HG02884 (cell line): ENCODE measurements at regions not wholly inside any gene's neighbourhood (a gene's known extent, or its start where the extent isn't known, plus 50 kb on each side); places are given as distances from the start of the nearest gene placed in this dataset.
"Not testable (repeated sequence)": the region's sequence is repeated elsewhere in the genome, so short reads cannot be mapped to it uniquely, and the experiment has no call there.

ENCODE experiments used
- ATAC-seq: cut with Tn5 transposase; IDR thresholded peaks from one replicate; pipeline ENCODE4 v1.9.1; 2021; ENCODE audit warnings: mild to moderate bottlenecking, moderate library complexity; ENCODE audit not compliant: unreplicated experiment

DNA sequence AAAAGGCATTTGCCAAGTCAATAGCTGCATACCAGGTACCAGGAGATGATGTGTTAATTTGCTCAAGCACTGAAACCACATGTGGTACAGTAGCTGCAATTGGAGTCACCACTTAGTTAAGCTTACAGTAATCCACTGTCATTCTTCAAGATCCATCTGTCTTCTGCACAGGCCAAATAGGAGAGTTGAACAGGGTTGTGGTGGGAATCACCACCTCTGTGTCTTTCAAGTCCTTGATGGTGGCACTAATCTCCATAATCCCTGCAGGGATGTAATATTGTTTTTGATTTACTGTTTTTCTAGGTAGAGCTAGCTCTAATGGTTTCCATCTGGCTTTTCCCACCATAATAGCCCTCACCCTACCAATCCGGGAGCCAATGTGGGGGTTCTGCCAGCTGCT, 91.9 kb downstream of the FCRL5 start:
- ATAC-seq, result no peak

DNA sequence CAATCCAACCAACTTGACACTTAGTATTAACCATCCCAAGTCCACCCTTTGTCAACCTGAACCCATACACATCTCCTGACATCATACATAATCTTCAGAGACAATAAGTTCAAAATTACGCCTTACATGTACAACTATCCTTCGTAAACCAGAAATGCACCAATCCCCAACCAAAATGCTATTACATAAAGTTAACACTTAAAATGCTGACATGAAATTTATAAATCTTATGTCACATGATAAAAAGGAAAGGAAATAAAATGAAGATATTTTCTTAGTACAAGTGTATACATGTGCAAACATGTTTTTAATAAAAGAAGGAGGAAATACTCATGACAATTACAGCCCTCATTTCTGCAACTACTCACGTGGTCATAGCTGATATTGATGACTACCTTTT, 95.0 kb downstream of the FCRL5 start:
- ATAC-seq, result no peak

DNA sequence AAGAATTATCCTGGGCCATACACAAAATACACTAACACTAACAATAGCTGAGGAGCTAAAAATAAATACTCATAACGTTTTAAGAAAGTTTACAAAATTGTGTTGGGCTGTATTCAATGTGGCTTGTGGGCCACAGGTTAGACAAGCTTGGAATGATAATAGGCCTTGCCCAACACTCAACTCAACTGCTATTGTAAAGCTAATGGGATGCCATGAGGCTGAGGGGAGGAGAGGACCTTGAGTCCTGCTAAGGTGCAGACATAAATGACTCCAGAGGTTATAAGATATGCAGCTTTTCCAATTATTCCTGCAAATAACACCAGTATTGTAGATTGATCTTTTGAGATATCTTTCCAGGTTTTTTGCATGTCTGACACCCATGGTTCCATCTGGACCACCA, 97.0 kb downstream of the FCRL5 start:
- ATAC-seq, result no peak

DNA sequence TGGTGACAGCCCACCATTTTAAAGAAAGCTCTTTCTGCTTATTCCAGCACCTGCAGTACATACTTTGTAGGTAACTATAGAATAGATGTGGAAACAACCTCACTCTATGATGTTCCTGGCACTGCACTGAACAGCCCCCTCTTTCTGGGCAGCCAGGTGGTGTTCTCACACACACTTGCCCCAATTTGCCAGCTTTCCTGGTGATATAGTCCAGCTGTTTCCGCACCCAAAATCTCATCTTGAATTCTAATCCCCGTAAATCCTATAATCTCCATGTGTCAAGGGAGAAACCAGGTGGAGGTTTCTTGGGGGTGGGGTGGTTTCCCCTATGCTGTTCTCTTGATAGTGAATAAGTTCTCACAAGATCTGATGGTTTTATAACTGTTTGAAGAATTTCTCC, 102.2 kb downstream of the FCRL5 start:
- ATAC-seq, result no peak

DNA sequence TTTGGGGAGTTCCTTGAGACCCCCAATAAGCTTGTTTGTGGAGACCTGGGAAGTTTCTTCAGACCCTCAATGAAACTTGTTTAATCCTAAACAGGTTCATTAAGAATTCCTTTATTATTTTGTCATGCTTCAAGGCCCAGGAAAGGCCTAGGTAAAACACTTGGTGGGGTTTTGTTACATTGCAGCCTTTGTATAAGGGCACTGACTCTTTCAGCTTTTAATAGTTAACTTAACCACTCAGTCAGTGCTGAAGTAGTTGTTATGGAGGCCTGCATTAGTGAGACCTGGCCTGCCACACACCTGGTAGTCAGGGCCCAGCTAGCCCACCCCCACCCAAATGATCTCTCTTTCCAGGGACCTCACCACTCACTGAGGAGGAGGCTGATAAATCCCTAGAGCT, 103.7 kb downstream of the FCRL5 start:
- no peak for ATAC-seq

DNA sequence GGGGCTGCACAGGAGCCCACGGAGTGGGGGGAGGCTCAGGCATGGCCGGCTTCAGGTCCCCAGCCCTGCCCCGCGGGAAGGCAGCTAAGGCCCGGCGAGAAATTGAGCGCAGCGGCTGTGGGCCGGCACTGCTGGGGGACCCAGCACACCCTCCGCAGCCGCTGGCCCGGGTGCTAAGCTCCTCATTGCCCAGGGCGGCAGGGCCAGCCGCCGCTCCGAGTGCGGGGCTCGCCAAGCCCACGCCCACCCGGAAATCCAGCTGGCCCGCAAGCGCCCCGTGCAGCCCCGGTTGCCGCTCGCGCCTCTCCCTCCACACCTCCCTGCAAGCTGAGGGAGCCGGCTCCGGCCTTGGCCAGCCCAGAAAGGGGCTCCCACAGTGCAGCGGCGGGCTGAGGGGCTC, 106.0 kb downstream of the FCRL5 start:
- ATAC-seq, result not testable (repeated sequence)

DNA sequence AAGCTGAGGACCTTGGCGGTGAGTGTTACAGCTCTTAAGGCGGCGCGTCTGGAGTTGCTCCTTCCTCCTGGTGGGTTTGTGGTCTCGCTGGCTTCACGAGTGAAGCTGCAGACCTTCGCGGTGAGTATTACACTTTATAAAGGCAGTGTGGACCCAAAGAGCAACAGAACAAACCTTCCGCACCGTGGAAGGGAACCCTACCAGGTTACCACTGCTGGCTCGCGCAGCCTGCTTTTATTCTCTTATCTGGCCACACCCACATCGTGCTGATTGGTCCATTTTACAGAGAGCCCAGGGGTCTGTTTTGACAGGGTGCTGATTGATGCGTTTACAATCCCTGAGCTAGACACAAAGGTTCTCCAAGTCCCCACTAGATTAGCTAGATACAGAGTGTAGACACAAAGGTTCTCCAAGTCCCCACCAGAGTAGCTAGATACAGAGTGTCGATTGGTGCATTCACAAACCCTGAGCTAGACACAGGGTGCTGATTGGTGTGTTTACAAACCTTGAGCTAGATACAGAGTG, 106.6 kb downstream of the FCRL5 start:
- ATAC-seq, result not testable (repeated sequence)

DNA sequence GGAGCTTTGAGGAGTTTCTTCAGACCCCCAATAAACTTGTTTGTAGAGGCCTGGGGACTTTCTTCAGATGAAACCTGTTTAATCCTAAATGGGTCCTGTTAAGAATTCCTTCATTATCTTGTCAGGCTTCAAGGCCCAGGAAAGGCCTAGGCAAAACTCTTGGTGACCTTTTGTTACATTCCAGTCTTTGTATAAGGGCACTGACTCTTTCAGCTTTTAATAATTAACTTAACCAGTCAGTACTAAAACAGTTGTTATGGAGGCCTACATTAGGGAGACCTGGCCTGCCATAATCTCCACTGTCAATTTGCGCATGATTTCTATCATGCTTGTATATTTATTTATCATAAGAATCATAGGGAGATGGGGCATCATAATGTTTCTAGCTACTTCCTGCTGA, 110.2 kb downstream of the FCRL5 start:
- ATAC-seq, result no peak

DNA sequence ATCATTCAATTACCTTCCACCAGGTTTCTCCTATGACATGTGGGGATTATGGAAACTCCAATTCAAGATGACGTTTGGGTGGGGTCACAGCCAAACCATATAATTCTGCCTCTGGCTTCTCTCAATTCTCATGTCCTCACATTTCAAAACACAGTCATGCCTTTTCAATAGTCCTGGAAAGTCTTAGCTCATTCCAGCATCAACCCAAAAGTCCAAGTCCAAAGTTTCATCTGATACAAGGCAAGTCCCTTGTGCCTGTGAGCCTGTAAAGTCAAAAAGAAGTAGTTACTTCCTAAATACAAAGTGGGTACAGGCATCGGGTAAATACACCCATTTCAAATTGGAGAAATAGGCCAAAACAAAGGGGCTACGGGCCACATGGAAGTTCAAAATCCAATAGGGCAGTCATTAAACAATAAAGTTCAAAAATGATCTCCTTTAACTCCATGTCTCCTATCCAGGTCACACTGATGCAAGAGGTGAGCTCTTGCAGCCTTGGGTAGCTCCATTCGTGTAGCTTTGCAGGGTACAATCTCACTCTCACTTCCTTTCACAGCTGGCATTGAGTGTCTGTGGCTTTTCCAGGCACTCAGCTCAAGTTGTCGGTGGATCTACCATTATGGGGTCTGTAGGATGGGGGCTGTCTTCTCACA, 112.9 kb downstream of the FCRL5 start:
- no peak for ATAC-seq

DNA sequence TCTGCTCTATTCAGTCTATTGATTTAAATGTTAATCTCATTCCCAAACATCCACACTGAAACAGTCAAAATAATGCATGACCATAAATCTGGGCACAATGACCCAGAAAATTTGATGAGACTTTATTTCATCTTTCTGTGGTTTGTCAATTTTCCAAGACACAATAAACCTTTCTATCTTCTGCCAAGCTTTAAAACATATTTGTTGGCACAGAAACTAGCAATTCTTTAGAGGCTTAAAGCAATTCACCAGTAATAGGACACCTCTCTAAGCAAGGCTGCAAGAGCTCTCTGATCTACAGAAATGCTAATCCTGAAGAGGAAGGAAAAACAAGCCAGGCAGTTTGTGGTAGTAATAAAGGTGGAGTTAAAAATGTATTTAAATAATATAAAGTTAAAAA, 113.7 kb downstream of the FCRL5 start:
- no peak for ATAC-seq

DNA sequence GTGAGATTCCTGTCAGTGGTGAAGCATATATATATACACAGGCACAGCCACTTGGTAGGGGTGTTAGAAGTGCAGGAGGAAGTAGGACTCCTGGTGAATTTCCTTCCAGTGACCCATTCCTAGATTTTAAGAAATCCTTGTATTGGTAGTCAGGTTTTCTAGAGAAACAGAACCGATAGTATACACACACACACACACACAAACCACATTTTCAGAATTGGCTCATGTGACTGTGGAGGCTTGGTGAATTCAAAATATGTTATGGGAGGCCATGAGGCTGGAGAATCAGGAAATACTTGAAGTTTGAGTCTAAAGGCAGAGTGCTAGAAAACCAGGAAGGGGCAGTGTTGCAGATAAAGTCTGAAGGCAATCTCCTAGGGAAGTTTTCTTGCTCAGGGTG, 114.2 kb downstream of the FCRL5 start:
- ATAC-seq, result no peak

DNA sequence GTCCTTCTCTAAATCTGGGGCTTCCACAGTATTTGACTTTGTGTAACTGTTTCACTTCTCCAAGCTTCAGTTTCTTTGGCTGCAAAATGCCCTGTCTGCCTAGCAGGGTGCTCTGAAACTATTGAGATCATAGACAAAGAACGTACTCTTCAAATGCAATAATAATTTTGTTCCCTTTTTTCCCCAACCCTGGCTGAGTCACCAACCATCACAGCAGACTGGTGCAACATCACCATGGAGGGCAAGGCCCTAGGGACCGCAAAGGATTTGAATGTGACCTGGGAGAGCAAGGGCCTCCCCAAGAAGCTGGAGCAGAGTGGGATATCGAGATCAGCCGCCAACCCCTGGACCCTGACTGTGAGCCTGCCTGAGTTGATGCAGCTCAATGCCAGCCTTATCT, 115.0 kb downstream of the FCRL5 start:
- no peak for ATAC-seq

DNA sequence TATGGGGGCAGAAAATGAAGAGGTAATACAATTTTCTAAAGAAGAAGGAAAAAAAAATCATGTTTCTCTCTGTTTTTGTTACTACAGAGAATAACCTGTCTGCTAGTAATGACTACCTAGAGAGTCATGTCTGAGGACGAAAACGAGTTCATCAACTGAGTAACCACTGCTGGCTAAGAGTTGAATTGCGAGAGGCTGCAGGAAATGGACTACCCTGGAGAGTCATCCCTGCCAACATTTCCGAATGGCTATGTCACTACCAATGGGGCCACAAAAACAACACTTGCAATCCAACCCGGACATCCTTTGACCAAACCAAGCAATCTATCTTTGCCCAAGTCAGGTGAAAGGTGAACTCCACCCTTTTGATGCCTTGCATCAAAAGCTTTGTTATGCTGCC, 120.6 kb downstream of the FCRL5 start:
- no peak for ATAC-seq

DNA sequence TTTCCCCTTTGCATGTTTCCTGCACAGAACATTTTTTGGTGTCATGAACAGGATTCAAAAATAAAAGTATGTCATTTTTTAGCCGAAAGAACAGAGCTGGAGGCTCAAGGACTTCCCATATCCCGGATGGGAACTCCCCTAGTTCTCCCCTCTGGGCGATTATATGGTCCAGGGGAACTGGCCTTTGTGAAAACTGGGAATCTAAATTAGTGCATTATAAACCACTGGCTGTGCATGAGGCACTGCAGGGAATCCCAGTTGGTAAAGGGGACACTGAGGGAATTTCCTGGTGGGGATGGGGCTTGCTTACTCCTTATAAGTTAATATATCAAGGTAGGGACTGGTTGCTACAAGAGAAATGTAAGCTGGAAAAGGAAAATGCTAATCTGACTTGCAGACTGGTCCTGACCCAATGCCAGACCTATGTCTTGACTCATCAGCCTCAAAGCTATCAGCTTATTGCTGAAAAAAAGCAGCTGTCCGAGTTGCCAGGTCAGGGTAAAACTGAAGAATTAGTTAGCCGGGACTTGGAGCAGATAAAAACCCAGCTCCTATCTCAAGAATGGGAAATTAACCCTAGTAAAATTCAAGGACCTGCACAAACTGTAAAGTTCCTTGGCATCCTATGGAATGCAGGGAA, 122.6 kb downstream of the FCRL5 start:
- ATAC-seq, result no peak

DNA sequence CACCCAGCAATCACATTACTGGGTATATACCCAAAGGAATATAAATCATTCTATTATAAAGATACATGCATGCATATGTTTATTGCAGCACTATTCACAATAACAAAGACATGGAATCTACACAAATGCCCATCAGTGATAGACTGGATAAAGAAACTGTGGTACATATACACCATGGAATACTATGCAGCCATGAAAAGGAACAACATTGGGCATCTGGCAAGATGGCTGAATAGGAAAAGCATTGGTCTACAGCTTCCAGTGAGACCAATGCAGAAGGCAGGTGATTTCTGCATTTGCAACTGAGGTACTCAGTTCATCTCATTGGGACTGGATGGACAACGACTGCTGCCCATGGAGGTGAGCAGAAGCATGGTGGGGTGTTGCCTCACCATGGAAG, 128.6 kb downstream of the FCRL5 start:
- ATAC-seq, result not testable (repeated sequence)

DNA sequence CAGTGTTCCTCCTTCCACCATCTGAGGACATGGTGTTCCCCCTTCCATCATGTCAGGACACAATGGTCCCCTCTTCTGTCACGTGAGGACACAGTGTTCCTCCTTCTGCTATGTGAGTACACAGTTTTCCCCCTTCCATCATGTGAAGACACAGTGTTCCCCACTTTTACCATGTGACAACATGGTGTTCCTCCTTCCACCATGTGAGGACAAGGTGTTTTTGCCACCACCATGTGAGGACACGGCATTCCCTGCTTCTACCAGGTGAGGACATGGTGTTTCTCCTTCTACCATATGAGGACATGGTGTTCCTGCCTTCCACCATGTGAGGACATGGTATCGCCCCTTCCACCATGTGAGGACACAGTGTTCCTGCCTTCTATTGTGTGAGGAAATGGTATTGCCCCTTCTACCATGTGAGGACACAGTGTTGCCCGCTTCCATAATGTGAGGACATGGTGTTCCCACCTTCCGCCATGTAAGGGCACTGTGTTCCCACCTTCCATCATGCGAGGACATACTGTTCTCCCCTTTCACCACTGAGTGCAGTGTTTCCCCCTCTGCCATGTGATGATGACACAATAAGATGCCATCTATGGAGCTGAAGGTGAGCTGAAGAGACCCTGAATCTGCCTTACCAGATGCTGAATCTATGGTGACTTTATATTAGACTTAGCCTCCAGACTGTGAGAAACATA, 132.3 kb downstream of the FCRL5 start:
- ATAC-seq, result no peak

DNA sequence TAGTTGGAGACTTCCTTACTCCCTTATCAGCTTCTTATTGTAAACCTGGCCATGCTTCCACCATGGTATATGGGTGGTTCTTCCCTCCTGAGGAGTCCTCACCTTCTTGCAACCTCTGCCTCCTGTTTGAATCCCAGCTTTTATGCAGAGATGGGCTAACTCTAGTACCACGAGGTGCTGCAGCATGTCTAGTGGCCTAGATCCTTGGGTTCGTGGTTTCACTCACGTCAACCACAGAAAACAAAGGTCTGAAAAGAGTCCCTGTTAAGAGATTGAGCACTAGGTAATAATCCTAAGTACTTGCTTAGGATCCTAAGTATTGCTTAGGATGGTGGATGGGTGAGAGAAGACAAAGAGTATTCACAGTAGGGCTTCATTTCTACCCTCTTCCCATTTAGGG, 133.7 kb downstream of the FCRL5 start:
- ATAC-seq, result no peak

DNA sequence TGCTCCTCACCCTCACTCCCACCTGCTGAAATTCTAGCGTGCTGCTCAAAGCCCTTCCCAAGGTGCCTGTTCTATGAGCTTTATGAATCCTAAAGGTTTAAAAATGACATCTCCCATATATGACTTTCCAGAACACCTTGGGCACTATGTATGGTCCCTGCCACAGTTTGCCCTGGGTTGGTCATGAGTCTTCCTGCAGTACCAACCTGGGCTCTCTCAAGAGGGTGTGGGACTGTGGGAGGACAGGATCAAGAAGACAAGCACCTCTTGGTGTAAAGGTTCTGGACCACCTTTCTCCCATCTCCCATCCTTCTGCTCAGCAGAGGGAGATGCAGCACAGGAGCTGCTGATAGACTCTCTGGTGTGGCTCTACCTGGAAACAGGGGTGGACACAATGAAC, 134.1 kb downstream of the FCRL5 start:
- ATAC-seq, result no peak

DNA sequence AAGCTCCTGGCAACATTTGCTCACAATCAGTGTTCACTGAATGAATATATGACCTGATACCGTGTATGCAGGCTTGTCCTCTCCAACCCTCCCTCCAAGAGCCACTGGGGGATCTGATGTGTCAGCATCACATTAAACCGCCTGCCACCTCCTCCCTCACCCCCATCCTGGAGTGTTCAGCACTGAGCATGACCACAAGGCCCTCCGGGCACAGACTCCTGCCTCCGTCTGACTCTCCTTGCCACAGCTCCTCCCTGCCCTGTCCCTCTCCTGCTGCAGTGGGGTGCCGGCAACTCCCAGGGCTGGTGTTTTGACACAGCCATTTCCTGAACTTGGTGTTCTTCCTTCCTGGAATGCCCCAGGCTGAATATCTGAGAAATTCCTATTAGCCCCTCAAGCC, 136.7 kb downstream of the FCRL5 start:
- ATAC-seq, result no peak

DNA sequence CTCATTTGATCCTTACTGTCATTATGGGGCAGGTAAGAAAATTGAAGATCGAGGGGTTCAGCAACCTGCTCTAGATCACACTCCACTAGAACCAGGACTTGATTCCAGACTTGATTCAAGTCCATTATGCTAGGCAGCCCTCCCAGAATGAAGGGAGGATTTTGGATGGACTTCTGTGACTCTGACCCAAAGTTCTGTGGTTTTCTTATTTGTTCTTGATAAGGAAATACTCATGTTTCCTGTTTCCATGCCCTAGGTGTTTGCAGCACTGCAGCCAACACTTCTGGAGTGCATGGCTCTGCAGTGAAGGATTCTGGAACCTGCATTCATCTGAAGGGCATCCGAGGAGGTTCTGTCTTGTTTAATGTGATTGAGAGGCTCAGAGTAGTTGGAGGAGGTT, 140.0 kb downstream of the FCRL5 start:
- no peak for ATAC-seq

DNA sequence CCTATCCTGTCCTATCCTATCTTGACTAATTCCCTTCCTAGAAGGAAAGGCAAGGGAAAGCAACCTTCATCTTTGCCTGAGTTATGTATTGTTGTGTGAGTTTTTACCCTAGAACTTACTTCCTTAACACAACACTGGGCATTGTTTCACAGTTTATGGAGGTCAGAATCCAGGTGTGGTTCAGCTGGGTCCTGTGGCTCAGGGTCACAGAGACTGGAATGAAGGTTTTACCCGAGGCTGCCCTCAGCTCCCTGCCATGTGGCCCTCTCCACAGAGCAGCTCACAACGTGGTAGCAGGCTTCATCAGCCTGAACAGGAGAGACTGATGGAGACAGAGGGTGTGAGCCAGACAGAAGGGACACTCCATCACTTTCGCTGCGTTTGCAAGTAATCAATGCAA, 140.5 kb downstream of the FCRL5 start:
- no peak for ATAC-seq

DNA sequence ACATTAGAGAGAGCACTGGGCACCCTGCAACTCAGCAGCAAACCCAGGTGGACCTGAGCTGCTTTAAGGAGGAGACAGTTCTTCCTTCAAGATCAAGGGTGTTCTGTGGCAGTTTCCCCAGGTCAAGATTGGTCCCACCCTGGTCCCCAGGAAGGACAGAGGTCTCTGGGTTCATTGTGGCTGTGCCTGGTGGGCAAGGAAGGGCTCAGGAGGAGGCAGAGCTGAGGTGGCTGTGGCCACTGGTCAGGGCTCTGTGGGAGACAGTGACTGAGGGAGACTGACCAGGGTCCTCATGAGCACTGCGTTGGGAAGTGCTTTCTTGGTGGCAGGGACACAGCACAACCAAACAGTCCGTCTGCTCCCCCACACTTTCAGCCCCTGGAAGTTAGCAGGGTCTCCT, 141.3 kb downstream of the FCRL5 start:
- no peak for ATAC-seq
